HepG2 (cell line): ENCODE measurements at regions not wholly inside any gene's neighbourhood (a gene's known extent, or its start where the extent isn't known, plus 50 kb on each side); places are given as distances from the start of the nearest gene placed in this dataset.

Experiments used
- CTCF ChIP-seq: sonication (generic); formaldehyde crosslinking; IDR thresholded peaks from 2 replicates; pipeline ENCODE4 v1.5.0; 2020; ENCODE audit warnings: mild to moderate bottlenecking, missing genetic modification reagents, moderate library complexity
- HNRNPH1 ChIP-seq: fragments of 200-400 bp; formaldehyde crosslinking; optimal IDR thresholded peaks from 2 replicates; pipeline ENCODE3; 2017; ENCODE audit warnings: mild to moderate bottlenecking, low read depth, low read length
- SIN3A ChIP-seq: IDR thresholded peaks from 2 replicates; pipeline ENCODE4 v1.6.1; 2011; ENCODE audit warnings: low read depth, mild to moderate bottlenecking, control low read depth, low read length, borderline replicate concordance
- XBP1 ChIP-seq: sonication (generic); formaldehyde crosslinking; IDR thresholded peaks from 2 replicates; pipeline ENCODE4 v1.5.0; 2020; ENCODE audit warnings: missing genetic modification reagents
- ZBTB40 ChIP-seq, 2 experiments: fragments of 450-650 bp in 1 of 2; sonication (generic) in 1 of 2; formaldehyde crosslinking in 1 of 2; IDR thresholded peaks; 2 replicates each; pipeline versions ENCODE4 v1.6.1 to v1.8.0; 2016 to 2022; ENCODE audit warnings: antibody characterized with exemption in 1 of 2, mild to moderate bottlenecking in 1 of 2, missing genetic modification reagents in 1 of 2
- ZNF549 ChIP-seq: sonication (generic); formaldehyde crosslinking; IDR thresholded peaks from 2 replicates; pipeline ENCODE4 v1.5.0; 2020; ENCODE audit warnings: missing genetic modification reagents
- ZNF790 ChIP-seq: sonication (generic); formaldehyde crosslinking; IDR thresholded peaks from 2 replicates; pipeline ENCODE4 v1.8.0; 2022; ENCODE audit warnings: missing genetic modification reagents, mild to moderate bottlenecking, borderline replicate concordance

GRCh38 chr10:125513429-125514182 is 169.4 kb downstream of the TEX36 start:
- TF ChIP-seq ZBTB40 (IDR thresholded peaks at IDR 0.05) (no peak), ZBTB40 (CRISPR knock-in tag; IDR thresholded peaks at IDR 0.05) (no peak), ZNF790 (CRISPR knock-in tag) (no peak), HNRNPH1 (no peak), XBP1 (no peak), ZNF549 (CRISPR knock-in tag) (no peak), CTCF (CRISPR knock-in tag) (no peak), SIN3A (no peak)
